T47D (cell line): ENCODE measurements at regions not wholly inside any gene's neighbourhood (a gene's known extent, or its start where the extent isn't known, plus 50 kb on each side); places are given as distances from the start of the nearest gene placed in this dataset.
"Not testable (repeated sequence)": the region's sequence is repeated elsewhere in the genome, so short reads cannot be mapped to it uniquely, and the experiment has no call there.

Source experiments
- DNase-seq, 2 experiments: peaks; one replicate each; pipeline versions ENCODE4 v3.0.0 to v3.0.0-alpha.2; 2011 to 2012; ENCODE audit warnings: low read depth in 1 of 2, low spot score in 1 of 2
- JUND ChIP-seq: IDR thresholded peaks from 2 replicates; pipeline ENCODE4 v1.6.1; 2012; ENCODE audit warnings: low read depth
- in situ Hi-C: cut with HindIII; loops from 2 replicates; pipeline ENCODE4 v1.10.0; 2016; ENCODE audit warnings: low sequenced_read_pairs, low pct_unique_long_range_greater_than_20kb

GRCh38 chr20:17870086-17870740 is 98.4 kb downstream of the SNX5 start:
- no peak for TF ChIP-seq JUND
- in situ Hi-C loops = no loop called here
- no peak for DNase-seq

- DNase-seq = no peak
- no peak for TF ChIP-seq JUND
- in situ Hi-C loops = no loop called here
These were observed 99.1 kb downstream of the SNX5 start for GRCh38 chr20:17869295-17869994.

DNA sequence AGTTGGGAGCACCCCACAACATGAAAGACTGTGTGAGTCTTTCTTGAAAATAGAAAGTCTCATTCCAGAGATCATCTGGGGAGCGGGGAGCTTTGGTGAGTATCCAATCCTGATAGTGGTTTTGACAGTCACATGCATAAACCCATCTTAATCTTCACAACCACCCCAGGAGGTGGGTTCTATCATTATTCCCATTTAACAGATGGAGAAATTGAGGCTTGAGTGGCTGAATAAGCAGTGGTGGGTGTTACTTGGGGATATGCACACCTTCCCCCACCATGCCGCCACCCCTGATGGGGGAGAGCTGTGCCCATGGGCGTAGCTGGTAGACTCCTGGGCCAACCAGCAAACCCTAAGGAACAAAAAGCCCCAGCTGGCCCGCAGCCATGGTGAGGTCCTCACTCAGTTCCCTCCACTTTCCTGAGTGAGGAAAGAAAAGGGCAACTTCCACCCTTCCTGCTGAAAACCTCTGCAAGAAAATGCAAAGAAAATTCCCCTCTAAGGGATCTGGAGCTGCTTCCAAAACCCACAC is 99.8 kb downstream of the SNX5 start:
- TF ChIP-seq JUND = no peak
- in situ Hi-C loops = no loop called here
- DNase-seq = no peak

DNA sequence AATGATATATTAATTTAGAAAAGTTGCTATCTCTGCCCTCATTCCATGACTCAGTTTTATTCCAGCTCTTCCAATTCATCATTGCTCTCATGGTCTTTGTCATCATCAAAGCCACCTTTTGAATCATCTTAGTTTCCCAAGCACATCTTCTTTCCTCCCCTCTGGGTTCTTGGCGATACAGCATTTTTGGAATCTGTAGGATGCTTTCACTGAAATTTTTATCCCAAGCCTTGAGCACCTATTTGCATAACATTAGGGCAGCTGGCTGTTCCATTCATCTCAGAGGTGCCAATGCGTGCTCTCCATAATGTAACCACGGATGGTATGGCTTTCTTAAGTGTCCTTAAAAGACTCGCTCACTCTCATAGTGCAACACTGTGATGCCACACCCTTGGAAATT is 100.4 kb downstream of the SNX5 start:
- in situ Hi-C loops = no loop called here

DNA sequence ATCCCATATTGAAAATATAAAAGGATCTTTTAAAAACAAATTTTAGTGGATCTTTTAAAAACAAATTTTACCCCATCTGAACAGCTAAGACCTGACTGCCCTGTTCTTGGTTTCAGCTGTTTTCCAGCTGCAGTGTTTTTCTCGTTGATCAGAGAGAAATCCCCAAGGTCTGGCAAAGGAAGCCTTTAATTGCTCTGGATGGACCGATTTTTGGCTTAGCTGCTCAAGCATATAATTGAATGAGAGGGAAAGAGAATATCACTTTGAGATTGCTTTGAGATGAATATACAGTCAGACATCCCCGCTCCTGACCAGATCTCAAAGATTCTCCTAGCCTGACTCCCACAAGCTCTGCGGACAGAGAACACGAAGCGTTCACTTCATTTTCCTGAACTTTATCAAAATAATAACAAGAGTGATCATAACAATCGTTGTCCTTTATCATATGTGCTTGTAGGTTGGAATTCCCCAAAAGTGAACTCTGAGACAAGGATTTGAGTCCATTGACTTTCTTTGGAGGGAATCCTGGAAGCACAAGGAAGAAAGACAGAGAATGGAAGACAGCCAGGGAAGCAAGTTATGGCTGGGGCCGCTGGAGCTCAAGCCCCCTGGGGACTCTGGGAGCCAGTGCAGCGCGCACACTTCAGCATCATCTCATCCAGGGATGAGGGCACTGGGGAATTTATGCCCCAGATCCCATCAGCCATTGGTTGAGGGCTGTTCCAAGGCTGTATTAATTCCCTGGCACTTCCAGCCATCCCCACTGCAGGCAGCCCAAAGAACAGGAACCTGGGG is 101.3 kb downstream of the SNX5 start:
- DNase-seq = no peak
- no peak for TF ChIP-seq JUND
- in situ Hi-C loops = no loop called here

More for the DNA sequence above, 100.4 kb downstream of the SNX5 start:
- DNase-seq = no peak
- no peak for TF ChIP-seq JUND

DNA sequence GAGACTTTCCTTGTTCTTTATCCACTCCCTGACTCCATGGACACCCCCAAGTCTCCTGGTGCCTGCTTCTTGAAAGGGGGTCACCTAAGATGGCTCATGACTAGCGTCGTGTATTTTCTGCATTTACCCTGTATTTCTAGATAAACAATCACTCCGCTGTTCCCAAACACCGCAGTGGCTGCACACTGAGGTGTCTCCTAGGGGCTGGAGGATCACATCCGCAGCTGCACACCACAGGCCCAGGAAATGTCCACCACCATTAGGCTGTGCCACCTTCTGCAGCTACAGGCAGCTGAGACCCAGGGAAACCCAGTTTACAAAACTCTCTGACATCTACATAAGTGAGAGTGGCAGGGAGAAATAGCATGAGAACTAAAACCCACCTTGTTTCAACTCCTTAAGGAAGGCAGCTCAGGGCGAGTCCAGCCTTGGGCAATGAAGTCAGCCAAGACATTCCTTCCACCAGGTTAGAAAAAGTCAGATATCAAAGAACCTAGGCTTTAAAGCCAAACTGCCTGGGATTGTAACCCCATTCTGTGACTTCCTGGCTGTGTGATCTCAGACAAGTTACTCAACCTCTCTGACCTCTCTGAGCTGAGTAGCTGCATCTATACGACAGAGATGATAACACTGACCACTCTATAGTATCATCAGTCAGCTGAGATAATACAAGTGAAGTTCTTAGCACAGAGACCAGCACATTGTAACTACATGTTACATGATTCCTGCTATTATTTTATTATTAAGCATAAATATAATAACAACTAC is 102.2 kb downstream of the SNX5 start:
- in situ Hi-C loops = no loop called here
- DNase-seq = no peak
- no peak for TF ChIP-seq JUND

GRCh38 chr20:17863577-17864292 is 104.9 kb downstream of the SNX5 start:
- in situ Hi-C loops = no loop called here
- no peak for TF ChIP-seq JUND
- DNase-seq = no peak

- no peak for DNase-seq
- no peak for TF ChIP-seq JUND
- in situ Hi-C loops = no loop called here
These were observed 105.4 kb downstream of the SNX5 start for GRCh38 chr20:17863209-17863576.

- DNase-seq = no peak
- TF ChIP-seq JUND = no peak
- in situ Hi-C loops = no loop called here
These were observed 106.4 kb downstream of the SNX5 start for GRCh38 chr20:17862171-17862570.

GRCh38 chr20:17861620-17862019 is 107.0 kb downstream of the SNX5 start:
- in situ Hi-C loops, DNase-seq: not testable (repeated sequence)

DNA sequence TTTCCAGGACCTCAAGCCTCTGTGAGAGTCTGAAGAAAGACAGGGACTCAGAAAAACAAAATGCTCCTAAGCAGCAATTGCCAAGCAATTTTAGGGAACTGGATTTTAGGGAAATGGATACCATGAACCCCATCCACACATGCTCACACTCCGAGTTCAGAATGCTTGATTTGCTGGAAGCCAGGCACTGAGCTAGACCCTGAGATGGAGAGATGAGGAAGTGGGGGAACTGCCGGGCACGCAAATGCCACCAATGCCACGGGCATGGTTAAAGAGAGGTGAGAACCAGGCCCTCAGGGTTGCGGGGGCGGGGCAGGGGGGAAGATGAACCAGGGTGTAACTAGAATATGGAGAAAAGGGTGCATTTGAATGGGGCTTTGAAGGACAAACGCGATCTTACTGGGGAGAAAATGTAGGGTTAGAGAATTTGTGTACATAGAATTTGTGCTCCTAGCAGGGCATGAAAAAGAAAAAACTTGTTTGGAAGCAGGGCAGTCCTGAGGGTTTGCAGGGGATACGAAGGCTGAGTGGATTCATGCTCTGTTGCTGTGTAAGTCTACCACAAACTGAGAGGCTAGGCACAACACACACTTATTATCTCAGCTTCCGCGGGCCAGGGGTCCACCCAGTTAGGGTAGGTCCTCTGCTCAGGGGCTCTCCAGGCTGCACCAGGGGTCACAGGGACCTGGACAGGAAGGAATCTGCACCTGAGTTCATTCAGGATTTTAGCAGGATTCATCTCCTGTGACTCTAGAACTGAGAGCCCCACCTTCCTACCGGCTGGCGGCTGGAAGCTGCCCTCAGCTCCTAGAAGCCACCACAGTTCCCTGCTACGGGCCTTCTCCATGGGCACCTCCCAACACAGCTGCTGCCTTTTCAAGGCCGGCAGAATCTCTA is 108.0 kb downstream of the SNX5 start:
- TF ChIP-seq JUND = no peak
- DNase-seq = no peak
- in situ Hi-C loops = no loop called here
